Fibroblast of skin of abdomen (primary cell): ENCODE measurements at regions not wholly inside any gene's neighbourhood (a gene's known extent, or its start where the extent isn't known, plus 50 kb on each side); places are given as distances from the start of the nearest gene placed in this dataset.
"Not testable (repeated sequence)": the region's sequence is repeated elsewhere in the genome, so short reads cannot be mapped to it uniquely, and the experiment has no call there.

ENCODE experiments used
- DNase-seq: peaks from one replicate; pipeline ENCODE4 v3.0.0-alpha.2; 2013

GRCh38 chr3:194023501-194024280 lies 112.3 kb upstream of the HES1 start:
- DNase-seq = no peak

DNA sequence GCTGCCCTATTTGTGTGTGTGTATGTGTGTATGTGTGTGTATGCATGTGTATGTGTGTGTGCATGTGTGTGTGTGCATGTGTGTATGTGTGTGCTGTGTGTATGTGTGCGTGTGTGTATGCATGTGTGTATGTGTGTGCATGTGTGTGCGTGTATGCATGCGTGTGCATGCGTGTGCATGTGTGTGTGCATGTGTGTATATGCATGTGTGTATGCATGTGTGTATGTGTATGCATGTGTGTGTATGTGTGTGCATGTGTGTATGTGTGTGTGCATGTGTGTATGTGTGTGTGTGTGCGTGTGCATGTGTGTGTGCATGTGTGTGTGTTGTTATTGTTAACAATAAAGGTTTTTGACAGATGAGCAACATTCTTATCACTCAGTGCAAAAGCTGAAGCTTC lies 110.8 kb upstream of the HES1 start:
- no peak for DNase-seq

DNA sequence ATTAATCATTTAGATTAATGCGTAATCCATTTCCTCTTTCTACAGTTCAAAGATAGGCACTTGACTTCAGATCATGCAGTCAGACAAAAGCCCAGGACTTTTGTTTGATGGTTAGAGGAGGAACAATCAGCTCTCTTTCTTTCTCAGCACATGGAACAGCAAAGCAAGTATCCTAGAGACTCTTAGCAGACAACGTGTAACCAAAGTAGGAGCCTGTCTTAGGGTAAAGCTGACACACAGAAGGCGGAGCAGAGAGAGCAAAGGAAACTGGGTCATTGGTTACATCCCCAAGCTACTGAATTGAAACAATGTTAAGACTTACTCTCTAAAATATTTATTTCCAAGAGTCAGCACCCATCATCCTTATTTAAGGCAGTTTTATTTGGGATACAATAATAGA lies 110.0 kb upstream of the HES1 start:
- DNase-seq = no peak

GRCh38 chr3:194028434-194029004 lies 107.4 kb upstream of the HES1 start:
- no peak for DNase-seq

DNA sequence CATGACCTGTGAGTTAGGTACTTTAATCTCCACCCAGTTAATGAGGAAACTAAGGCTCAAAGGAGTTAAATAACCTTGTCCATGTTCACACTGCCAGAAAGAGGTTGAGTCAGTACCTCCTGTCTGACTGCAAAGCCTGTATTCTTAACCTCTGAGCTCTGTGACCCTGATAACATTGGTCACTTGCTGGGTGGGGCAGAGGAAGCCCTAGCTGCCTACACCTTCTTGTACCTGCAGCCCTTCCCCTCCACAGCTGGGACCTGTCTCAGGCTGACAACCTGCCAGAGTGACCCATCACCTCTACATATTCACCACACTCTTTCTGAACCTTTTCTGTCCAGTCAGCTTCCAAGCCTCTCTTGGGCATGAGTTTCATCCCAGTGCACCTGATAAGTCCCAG lies 106.1 kb upstream of the HES1 start:
- no peak for DNase-seq

GRCh38 chr3:194030372-194030771 lies 105.6 kb upstream of the HES1 start:
- DNase-seq = no peak

DNA sequence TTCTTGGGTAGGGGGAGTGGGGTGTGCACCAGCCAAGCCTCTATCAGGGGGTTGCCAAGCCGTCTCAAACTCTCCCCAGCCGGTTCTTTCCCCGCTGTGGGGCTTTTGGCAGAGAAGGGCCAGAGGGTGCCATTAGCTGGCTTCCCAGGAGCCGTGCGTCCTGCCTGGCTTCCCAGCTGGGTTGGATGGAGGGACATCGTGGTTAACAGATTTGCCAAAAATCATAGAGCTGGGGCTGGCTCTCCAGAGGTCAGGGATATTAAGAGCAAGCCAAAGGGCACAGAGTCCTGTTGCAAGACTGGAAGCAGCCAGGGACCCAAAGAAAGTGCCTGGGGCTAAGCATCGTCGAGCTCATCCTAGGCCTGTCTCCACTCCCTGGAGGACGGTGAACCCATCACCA lies 104.6 kb upstream of the HES1 start:
- DNase-seq = no peak

- DNase-seq = no peak
Measured at GRCh38 chr3:194031867-194032635, 103.9 kb upstream of the HES1 start.

GRCh38 chr3:194032828-194033435 lies 103.0 kb upstream of the HES1 start:
- no peak for DNase-seq

- no peak for DNase-seq
Measured at GRCh38 chr3:194034346-194035336, 101.3 kb upstream of the HES1 start.

- no peak for DNase-seq
Measured at GRCh38 chr3:194035406-194036138, 100.4 kb upstream of the HES1 start.

- no peak for DNase-seq
Measured at GRCh38 chr3:194036842-194037241, 99.1 kb upstream of the HES1 start.

GRCh38 chr3:194038346-194038745 lies 97.6 kb upstream of the HES1 start:
- not testable (repeated sequence) for DNase-seq

- DNase-seq = no peak
Measured at GRCh38 chr3:194038960-194039359, 97.0 kb upstream of the HES1 start.

DNA sequence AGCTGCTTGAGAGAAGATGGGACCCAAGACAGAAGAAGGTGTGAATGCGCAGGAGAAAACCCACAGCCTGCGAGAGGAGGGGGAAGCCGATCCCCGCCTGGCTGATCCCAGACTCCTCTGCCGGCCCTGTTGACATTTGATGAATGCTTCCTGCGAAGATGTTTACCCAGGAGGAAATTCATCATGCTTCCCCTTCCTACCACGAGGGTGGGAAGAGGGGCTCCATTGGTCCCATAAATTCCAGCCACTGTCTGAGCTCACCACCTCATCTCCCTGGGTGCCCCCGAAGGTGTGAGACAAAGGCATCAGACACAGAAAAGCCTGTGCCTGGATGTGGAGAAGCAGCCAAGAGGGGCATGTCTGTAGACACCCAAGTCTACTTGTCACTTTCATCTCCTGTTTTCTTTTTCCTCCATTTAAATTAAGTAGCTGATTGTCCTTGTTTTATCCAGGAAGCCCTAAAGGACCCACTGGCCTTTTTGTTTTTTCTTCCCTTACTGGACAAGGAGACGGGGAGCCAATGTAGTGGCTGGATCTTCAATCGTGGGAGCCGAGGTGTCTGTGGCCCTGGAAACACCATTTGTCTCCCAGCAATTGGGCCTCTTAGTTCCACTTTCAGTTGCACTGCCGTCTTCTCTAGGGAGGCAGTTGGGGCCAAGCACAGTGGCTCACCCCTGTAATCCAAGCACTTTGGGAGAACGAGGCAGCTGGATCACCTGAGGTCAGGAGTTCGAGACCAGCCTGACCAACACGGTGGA lies 95.3 kb upstream of the HES1 start:
- DNase-seq = no peak

DNA sequence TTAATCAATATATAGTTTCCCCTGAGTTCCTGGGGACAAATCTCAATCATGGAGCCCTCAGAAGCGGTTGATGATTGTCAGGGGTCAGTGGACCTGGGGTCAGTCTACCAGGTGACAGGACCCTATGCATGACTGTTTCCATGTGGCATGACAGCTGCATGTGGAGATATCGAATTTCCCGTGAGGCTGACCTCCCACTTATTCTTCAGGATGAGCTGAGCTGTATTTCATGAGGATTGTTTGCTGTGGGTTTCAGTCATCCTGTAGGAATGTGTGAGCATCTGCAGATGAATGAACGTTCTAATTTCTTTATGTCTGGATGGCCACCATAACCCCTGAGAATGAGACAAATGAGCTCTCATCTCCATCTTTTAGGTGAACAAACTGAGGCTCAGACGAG lies 93.0 kb upstream of the HES1 start:
- peak; percentile 92 for DNase-seq

- peak; percentile 84 for DNase-seq
Measured at GRCh38 chr3:194043516-194043915, 92.4 kb upstream of the HES1 start.

DNA sequence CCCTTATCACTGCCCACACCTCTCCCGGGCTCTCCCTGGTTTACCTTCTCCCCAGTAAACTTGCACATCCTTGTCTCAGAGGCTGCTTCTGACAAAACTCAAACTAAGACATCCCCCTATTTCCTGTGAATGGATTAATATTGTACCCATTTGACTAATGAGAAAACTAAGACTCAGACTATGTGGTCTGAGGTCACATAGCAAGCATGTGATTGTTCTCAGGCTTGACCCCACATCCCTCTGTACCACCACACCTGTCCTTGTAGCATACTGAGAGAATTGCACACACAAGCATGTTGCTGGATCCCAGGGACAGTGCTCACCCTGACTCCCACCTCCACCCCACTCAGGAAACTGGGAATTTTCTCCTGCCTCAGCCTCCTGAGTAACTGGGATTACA lies 90.7 kb upstream of the HES1 start:
- DNase-seq = no peak

DNA sequence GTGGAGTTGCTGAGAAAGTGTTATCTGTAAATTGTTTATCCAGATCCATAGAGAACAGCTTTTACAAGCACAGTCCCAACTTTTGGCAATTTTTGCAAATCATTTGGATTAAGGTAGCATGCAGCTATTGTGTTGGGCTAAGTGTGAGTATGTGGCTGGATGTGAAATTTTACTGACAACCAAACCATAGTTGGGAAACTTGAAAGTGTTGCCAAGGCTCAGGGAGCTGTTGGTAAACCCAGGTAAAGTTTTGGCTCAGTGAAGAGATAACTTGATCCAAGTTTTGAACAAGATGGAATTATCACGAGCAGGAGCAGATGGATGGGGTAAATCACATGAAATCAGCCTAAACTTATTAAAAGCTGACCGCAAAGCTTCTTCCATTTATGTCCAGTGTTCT lies 90.0 kb upstream of the HES1 start:
- DNase-seq = no peak

DNA sequence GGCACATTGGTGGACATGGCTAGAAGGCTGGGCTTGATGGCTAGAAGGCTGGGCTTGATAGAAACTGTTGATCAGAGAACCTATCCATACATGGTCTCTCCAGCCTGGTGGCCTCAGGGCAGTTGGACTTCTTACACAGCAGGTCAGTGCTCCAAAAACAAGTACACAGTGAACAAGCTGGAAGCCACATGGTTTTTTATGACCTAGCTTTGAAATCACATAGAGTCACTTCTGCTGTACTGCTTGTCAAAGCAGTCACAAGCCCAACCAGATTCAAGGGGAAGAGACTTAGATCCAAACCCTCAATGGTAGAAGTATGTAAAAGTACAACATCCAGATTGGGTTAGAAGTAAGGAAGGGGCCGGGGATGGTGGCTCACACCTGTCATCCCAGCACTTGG lies 89.4 kb upstream of the HES1 start:
- no peak for DNase-seq
